ENCODE measurements at regions not wholly inside any gene's neighbourhood (a gene's known extent, or its start where the extent isn't known, plus 50 kb on each side); places are given as distances from the start of the nearest gene placed in this dataset.
"Not testable (repeated sequence)": the region's sequence is repeated elsewhere in the genome, so short reads cannot be mapped to it uniquely, and the experiment has no call there.

DNA sequence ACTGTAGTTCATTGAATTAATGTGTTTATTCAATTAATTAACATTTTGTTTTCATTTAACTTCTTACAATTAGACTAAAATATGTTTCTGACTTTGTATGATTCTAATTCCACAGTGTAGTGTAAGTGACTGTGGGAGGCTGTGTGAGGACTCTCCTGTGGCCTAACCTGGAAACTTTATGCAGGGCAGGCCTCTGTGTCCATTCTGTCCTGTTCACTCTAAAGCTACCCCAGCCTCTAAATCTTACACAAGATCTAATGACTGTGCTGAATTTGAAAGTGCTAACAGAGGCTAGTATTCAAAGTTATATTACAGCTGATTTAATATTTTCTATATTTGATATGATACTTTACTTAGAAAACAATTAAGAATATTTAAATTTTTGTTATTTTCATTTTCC, 270.5 kb upstream of the CDH19 start:
- no peaks in the 10 kb centered on the region for H3K9me3 ChIP-seq (ENCODE audit: control insufficient read depth, low read length, poor library complexity, severe bottlenecking)
- Mint-ChIP-seq H3K27me3 (no peaks in the 10 kb centered on the region), H3K4me1 (no peaks in the 10 kb centered on the region), H3K36me3 (ENCODE audit: low read depth) (no peaks in the 10 kb centered on the region), H3K4me3 (no peak overlapping the region), H3K27ac (no peak overlapping the region)
- ATAC-seq: no peak
- no peak for DNase-seq

GRCh38 chr18:66873899-66874298, 270.0 kb upstream of the CDH19 start:
- Mint-ChIP-seq H3K4me1 (no peaks in the 10 kb centered on the region), H3K4me3 (no peak overlapping the region), H3K27ac (no peak overlapping the region), H3K27me3 (no peaks in the 10 kb centered on the region), H3K36me3 (ENCODE audit: low read depth) (no peaks in the 10 kb centered on the region)
- no peak for ATAC-seq
- no peaks in the 10 kb centered on the region for H3K9me3 ChIP-seq (ENCODE audit: control insufficient read depth, low read length, poor library complexity, severe bottlenecking)
- no peak for DNase-seq

DNA sequence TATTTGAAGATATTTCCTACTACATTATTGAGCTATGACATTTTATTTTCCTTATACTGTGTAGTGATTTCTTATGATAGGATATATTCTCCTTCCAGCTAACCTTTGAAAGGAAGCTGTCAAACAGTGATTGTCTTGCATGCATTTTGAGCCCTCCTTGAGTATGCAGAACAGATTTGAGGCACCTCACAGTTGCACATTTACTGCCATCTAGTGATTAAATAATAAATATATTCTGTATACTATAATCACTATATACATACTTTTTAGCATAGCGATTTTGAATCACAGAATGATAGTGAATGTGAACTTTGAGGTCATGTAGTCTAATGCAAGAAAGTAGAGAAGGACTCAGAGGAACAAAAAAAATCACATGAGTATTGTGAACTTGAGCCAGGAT, 268.4 kb upstream of the CDH19 start:
- no peak for DNase-seq
- no peak overlapping the region for H3K4me3 Mint-ChIP-seq
- no peaks in the 10 kb centered on the region for H3K4me1 Mint-ChIP-seq
- no peak overlapping the region for H3K27ac Mint-ChIP-seq
- ATAC-seq: no peak
- no peaks in the 10 kb centered on the region for H3K36me3 Mint-ChIP-seq (ENCODE audit: low read depth)
- no peaks in the 10 kb centered on the region for H3K9me3 ChIP-seq (ENCODE audit: control insufficient read depth, low read length, poor library complexity, severe bottlenecking)
- no peaks in the 10 kb centered on the region for H3K27me3 Mint-ChIP-seq

DNA sequence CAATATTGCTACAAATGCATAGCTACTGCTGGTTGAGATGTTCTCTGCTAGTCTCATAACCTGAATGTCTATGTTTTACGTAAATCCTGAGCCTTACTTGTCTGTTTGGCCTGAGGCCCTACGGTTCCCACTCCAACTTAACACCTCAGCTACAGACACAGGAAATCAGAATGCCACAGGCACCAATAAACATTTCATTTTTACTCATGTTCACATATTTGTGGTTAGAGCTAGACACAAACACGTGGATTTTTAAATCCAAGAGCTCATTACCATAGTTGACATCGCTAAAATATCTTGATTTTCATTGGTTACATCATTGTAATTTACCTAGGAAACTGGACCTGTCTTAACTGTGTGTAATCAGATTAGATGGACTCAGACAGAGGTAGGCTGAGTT, 263.8 kb upstream of the CDH19 start:
- no peak overlapping the region for H3K27ac Mint-ChIP-seq
- no peaks in the 10 kb centered on the region for H3K27me3 Mint-ChIP-seq
- H3K9me3 ChIP-seq (ENCODE audit: control insufficient read depth, low read length, poor library complexity, severe bottlenecking): no peaks in the 10 kb centered on the region
- no peak overlapping the region for H3K4me3 Mint-ChIP-seq
- no peaks in the 10 kb centered on the region for H3K4me1 Mint-ChIP-seq
- H3K36me3 Mint-ChIP-seq (ENCODE audit: low read depth): no peaks in the 10 kb centered on the region
- ATAC-seq (no peak), DNase-seq (no peak)

- not testable (repeated sequence) for DNase-seq; ATAC-seq; H3K4me1 Mint-ChIP-seq; H3K36me3 Mint-ChIP-seq (ENCODE audit: low read depth); H3K4me3 Mint-ChIP-seq; H3K9me3 ChIP-seq (ENCODE audit: control insufficient read depth, low read length, poor library complexity, severe bottlenecking); H3K27me3 Mint-ChIP-seq; H3K27ac Mint-ChIP-seq
Observed at GRCh38 chr18:66866427-66866940, 262.6 kb upstream of the CDH19 start.

DNA sequence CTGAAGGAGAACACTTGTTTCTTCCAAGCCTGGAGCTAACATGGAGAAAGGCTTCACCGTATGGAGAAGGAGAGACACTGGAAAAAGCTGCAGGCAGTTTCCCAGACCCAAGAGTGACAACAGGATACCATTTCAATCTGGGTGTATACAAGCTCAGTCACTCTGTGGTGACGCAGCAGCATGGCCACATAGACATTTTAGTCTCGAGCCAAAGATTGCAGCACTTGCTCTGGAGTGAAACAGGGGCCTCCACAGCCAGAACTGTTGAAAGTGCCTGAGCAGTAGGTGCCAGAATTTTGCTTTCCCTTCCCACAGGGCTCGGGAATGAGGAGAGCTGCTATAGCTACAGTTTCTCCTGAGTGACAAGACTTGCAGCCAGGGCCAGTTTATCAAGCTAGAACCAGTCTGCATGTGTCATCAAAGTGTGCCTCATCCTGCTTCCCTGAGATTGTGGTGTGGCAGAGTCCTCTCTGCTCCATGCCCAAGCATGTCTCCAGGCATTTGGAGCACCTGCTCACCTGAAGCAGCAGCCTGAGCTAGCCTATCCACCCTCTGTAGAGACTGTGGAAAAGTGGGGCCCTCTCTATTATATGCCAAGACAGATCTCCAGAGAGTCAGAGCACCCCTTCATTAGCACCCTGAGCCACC, 234.6 kb upstream of the CDH19 start:
- H3K9me3 ChIP-seq (ENCODE audit: control insufficient read depth, low read length, poor library complexity, severe bottlenecking): no peaks in the 10 kb centered on the region
- H3K4me1 Mint-ChIP-seq: no peaks in the 10 kb centered on the region
- H3K4me3 Mint-ChIP-seq: no peak overlapping the region
- H3K27me3 Mint-ChIP-seq: no peaks in the 10 kb centered on the region
- DNase-seq (no peak), ATAC-seq (no peak)
- H3K36me3 Mint-ChIP-seq (ENCODE audit: low read depth): no peaks in the 10 kb centered on the region
- H3K27ac Mint-ChIP-seq: no peak overlapping the region

GRCh38 chr18:66833646-66834045, 229.8 kb upstream of the CDH19 start:
- Mint-ChIP-seq H3K27me3 (no peaks in the 10 kb centered on the region), H3K4me1 (no peaks in the 10 kb centered on the region), H3K27ac (no peak overlapping the region), H3K36me3 (ENCODE audit: low read depth) (no peaks in the 10 kb centered on the region), H3K4me3 (no peak overlapping the region)
- H3K9me3 ChIP-seq (ENCODE audit: control insufficient read depth, low read length, poor library complexity, severe bottlenecking): peaks cover 2% of the 10 kb centered on the region
- no peak for ATAC-seq
- DNase-seq: no peak

DNA sequence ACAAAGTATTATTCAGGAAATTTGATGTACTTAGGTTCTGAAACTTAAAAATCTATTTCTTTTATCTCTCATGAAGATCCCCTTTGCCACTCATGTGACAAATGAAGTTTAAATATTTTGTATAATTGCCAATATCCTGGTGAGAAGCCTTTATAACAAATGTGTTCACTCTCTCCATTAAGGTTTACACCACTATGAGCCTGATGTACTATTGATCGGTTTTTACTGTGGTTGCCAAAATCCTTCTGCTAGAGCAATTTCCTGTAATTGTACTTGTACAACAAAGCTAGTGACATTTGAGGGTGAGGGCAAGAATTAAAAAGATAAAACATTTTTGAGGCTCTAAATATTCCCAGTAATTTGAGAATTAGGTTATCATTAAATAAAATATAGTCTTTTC, 222.3 kb upstream of the CDH19 start:
- Mint-ChIP-seq H3K4me1 (no peaks in the 10 kb centered on the region), H3K36me3 (ENCODE audit: low read depth) (no peaks in the 10 kb centered on the region), H3K27ac (no peak overlapping the region), H3K27me3 (no peaks in the 10 kb centered on the region), H3K4me3 (no peak overlapping the region)
- DNase-seq (no peak), ATAC-seq (no peak)
- H3K9me3 ChIP-seq (ENCODE audit: control insufficient read depth, low read length, poor library complexity, severe bottlenecking): peaks cover 2% of the 10 kb centered on the region

DNA sequence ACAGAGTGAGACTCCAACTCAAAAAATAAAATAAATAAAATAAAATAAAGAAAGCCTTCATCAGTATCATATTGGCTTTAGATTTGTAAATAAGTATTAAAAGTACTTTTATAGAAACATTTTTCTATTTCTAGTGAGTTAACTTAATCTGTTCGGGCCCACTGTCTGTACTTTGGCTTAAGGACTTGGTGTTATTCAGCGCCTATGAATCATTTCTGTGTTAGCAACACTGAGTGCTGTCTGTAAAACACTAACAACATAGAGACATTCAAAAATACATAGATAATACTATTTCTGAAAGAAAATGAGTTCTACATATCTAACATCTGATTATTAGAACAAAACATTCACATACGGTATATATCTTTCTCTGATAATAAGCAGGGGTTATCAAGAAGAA, 221.5 kb upstream of the CDH19 start:
- DNase-seq (no peak), ATAC-seq (no peak)
- no peak overlapping the region for H3K4me3 Mint-ChIP-seq
- H3K9me3 ChIP-seq (ENCODE audit: control insufficient read depth, low read length, poor library complexity, severe bottlenecking): peaks cover 2% of the 10 kb centered on the region
- no peak overlapping the region for H3K27ac Mint-ChIP-seq
- no peaks in the 10 kb centered on the region for H3K36me3 Mint-ChIP-seq (ENCODE audit: low read depth)
- no peaks in the 10 kb centered on the region for H3K27me3 Mint-ChIP-seq
- H3K4me1 Mint-ChIP-seq: no peaks in the 10 kb centered on the region

GRCh38 chr18:66819235-66819634, 215.3 kb upstream of the CDH19 start:
- Mint-ChIP-seq H3K27me3 (no peaks in the 10 kb centered on the region), H3K27ac (no peak overlapping the region), H3K4me3 (no peak overlapping the region)

DNA sequence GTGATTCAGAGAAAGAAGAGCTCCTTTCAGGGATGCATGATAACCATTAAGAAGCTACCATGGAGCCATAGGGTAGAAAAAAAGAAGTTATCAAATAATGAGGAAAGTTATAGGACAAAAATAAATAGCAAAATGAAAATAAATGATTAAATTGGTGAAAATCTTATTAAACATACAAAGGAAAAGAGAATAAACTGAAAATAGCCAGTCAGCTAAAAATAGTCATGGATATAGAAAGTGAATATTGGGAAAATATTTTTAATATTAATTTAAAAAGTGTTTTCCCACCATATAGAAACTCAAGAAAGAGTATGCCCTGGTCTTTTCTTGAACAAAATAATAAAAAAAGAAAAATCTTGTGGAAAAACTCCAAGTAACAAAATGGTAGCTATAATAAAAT, 209.2 kb upstream of the CDH19 start:
- Mint-ChIP-seq H3K4me3 (no peak overlapping the region), H3K4me1 (no peaks in the 10 kb centered on the region)

More at GRCh38 chr18:66819235-66819634, 215.3 kb upstream of the CDH19 start:
- H3K9me3 ChIP-seq (ENCODE audit: control insufficient read depth, low read length, poor library complexity, severe bottlenecking): no peaks in the 10 kb centered on the region
- ATAC-seq (no peak), DNase-seq (no peak)
- Mint-ChIP-seq H3K36me3 (ENCODE audit: low read depth) (no peaks in the 10 kb centered on the region), H3K4me1 (no peaks in the 10 kb centered on the region)

DNA sequence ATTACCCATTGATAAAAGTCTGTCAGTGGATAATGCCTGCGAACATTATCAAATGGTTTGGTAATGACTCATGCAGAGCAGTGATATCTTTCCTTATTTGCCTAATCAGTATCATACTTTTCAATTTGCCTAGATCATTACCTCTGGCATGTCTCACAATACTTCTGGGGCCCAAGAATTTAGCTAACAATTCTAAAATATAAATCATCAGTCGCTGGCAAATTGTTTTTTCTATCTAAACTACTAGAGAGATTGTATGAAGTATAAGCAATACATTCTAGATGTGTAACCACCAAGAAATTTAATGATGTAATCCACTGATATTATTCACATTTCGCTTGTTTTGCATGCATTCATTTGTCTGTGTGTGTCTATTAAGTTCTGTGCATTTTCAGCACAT, 191.2 kb upstream of the CDH19 start:
- Mint-ChIP-seq H3K4me1 (no peaks in the 10 kb centered on the region), H3K4me3 (no peak overlapping the region), H3K36me3 (ENCODE audit: low read depth) (no peaks in the 10 kb centered on the region), H3K27me3 (no peaks in the 10 kb centered on the region), H3K27ac (no peak overlapping the region)
- ATAC-seq (no peak), DNase-seq (no peak)
- no peaks in the 10 kb centered on the region for H3K9me3 ChIP-seq (ENCODE audit: control insufficient read depth, low read length, poor library complexity, severe bottlenecking)

More for the DNA sequence above, 209.2 kb upstream of the CDH19 start:
- DNase-seq: no peak
- H3K9me3 ChIP-seq (ENCODE audit: control insufficient read depth, low read length, poor library complexity, severe bottlenecking): no peaks in the 10 kb centered on the region
- ATAC-seq: no peak
- H3K27ac Mint-ChIP-seq: no peak overlapping the region
- no peaks in the 10 kb centered on the region for H3K36me3 Mint-ChIP-seq (ENCODE audit: low read depth)
- no peaks in the 10 kb centered on the region for H3K27me3 Mint-ChIP-seq

GRCh38 chr18:66792466-66792865, 188.6 kb upstream of the CDH19 start:
- Mint-ChIP-seq H3K36me3 (ENCODE audit: low read depth) (no peaks in the 10 kb centered on the region), H3K27me3 (no peaks in the 10 kb centered on the region), H3K27ac (no peak overlapping the region), H3K4me1 (no peaks in the 10 kb centered on the region), H3K4me3 (no peak overlapping the region)
- H3K9me3 ChIP-seq (ENCODE audit: control insufficient read depth, low read length, poor library complexity, severe bottlenecking): no peaks in the 10 kb centered on the region
- no peak for DNase-seq
- no peak for ATAC-seq

- DNase-seq: no peak
- Mint-ChIP-seq H3K27ac (no peak overlapping the region), H3K27me3 (no peaks in the 10 kb centered on the region), H3K4me1 (no peaks in the 10 kb centered on the region), H3K36me3 (ENCODE audit: low read depth) (no peaks in the 10 kb centered on the region), H3K4me3 (no peak overlapping the region)
- no peak for ATAC-seq
- no peaks in the 10 kb centered on the region for H3K9me3 ChIP-seq (ENCODE audit: control insufficient read depth, low read length, poor library complexity, severe bottlenecking)
Observed at GRCh38 chr18:66780609-66781008, 176.7 kb upstream of the CDH19 start.
